EL (cell line): ENCODE measurements at regions not wholly inside any gene's neighbourhood (a gene's known extent, or its start where the extent isn't known, plus 50 kb on each side); places are given as distances from the start of the nearest gene placed in this dataset.
A peak's percentile ranks its signal among the peaks of the same experiment; 100 is the strongest.

Experiments
- DNase-seq: peaks from one replicate; pipeline ENCODE4 v3.0.0-alpha.2; 2016

DNA sequence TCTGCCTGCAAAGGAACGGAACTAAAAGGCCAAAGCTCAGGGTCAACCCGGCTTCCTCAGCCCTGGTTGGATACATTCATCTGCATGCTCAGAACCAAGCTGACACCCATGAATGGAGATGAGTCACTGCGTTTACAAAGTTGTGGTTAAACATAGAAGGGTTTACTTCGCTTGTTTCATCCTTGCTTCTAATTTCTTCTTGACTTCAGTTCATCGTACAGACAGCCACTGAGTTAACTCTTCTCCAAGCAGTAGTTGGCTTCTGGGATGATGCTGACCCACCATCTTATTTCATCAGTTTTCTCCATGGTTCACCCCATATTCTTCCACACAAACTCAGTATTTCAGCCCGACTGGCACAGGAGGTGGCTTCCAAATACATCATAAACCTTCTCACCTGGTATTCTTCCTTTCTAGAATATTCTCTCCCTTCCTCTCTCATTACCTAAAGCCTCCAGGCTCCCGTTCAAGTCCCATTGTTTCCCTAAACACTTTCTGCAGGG is 166.3 kb upstream of the RNF32 start:
- peak; percentile 1 for DNase-seq

DNA sequence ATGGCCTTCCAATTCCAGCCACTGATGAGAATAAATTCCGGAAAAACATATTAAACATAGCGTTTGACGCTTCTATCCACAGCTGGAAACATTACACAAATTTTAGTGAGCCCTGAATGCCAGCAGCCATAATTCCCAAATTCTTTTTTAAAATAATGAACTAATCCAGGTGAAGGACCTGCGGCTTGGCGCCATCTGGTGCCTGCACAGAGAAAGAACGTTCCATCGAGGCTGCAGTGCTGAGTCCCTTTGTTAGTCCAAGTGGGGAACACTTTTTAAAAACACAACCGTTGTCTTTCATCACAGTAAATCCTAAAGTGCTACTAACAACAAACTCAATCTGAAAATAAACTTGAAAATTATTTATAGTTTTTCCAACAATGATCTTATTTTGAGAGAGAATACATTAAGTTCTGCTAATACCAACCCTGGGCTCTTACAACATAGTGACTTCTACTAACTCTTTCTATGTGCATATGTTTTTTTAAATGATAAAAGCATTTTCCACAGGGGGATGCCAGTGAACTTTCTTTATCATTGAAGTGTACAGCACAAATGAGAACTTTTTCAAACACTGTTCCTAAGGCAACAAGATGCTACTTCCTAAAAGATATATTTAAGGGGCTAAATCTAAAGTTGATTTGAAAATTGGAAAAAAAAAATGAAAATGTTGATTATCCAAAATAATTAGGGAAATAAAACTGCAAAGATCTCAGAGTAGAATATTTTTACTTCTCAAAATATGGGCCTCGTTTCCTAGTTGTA is 166.9 kb upstream of the RNF32 start:
- DNase-seq = no peak

DNA sequence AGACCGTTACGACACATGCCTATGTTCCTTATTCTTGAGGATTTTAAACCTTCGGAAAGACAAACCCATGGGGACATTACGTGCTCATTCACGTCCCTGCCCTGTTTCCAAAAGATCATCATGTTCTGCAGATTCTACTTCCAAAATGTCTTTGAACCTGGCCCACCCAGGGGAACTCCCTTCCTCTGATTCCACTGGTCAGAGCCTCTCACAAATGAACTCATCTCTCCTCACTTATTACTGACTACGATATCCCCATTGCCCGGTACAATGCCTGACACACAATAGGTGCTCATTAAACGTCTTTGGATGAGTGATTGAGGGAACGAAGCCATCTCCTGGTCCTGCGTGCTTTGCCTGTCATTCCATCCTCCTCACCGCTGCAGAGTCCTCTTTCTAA is 168.3 kb upstream of the RNF32 start:
- no peak for DNase-seq

DNA sequence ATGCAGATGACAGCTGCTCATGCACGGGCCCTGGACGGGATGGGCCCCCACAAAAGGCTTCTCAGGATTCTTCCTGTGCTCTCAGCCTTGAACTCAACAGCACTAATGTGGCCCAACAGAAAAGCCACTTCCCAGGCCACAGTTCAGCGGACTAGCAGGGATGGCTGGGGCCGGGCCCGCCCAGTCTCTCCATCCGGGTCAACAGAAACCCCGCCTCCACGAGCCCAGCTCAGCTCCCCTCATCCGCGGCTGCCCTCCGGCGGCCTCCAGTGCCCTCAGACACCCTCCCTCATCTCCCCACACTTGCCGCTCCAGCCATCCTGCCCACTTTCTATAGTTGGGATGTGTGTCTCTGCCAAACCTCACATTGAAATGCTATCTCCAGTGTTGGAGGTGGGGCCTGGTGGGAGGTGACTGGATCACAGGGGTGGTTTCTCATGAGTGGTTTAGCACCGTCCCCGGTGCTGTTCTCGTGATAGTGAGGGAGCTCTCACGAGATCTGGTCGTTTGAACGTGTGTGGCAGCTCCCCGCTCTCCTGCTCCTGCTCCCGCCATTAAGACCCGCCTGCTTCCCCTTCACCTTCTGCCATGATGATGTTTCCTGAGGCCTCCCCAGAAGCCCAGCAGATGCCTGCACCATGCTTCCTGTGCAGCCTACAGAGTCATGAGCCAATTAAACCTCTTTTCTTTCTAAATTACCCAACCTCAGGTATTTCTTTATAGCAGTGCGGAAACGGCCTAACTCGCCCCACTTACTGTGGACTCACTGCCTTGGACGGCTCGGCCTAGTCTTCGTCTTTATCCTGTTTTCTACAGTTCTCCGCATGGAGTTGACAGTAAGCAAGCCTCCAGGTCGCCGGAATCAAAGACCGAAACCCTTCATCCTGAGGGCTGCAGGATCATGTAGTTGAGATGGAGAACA is 169.9 kb upstream of the RNF32 start:
- no peak for DNase-seq

DNA sequence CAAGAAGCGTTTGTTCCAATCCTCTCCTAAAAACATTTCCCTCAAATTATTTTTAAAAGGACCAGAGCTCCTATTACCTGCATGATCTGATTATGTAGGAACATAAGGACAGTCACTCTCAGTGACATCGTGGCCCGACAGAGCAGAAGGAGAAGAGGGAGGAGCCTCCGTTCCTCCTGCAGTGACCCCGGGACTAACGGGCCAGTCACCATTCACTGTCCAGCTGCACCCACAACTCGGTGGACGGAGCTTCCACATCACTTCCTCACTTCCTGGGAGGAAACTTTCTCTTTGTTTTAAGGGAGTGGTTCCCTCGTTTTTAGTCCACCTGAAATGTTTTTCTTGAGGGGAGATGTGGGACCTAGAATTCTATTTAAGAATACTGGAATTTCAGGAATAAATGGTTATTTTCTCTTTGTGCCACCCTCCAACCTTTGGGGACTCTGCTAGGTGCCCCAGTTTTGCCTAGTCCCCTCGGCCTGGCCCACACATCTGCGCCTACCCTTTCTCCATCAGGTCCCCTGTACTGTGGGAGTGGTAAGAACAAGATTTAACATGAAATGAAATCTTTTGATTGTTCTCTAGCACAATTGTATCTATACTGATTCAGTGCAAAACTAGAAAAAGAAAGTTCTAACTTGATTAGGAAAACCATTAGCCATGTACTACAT is 173.5 kb upstream of the RNF32 start:
- DNase-seq = no peak

DNA sequence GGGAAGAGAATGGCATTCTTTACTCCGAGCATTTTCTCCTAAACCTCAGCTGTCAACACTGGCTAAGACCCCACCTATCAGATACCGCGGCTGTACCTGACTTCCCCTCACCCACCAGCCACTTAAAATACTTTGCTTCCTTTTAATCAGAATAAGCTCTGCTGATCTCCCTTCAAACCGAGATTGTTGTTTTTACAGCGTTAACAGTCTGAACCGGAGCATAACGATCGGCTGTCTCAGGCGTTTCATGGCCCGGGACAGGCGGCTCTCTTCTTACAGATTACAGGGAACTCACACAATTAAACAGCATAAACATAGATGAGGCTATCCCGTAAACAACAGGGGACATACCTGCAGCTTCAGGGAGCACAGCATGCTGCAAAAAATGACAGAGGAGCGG is 174.3 kb upstream of the RNF32 start:
- no peak for DNase-seq

DNA sequence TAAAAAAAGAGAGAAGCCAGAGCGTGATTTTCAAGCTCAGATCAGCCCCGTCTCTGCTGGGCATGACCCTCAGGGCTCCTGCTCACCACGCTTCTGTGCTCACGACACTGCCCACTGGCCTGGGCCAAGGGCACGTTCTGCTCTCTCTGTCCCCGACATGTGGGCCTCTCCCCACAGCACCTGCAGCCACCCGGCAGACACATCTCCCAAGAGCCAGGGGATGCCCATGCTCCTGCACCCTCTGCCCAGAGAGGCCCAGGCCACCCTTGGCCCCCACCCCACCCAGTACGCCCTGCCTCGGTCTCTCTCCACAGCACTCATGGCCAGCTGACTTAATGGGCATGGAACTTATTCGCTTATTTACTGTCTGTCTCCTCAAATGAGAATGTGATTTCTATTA is 175.4 kb upstream of the RNF32 start:
- no peak for DNase-seq

DNA sequence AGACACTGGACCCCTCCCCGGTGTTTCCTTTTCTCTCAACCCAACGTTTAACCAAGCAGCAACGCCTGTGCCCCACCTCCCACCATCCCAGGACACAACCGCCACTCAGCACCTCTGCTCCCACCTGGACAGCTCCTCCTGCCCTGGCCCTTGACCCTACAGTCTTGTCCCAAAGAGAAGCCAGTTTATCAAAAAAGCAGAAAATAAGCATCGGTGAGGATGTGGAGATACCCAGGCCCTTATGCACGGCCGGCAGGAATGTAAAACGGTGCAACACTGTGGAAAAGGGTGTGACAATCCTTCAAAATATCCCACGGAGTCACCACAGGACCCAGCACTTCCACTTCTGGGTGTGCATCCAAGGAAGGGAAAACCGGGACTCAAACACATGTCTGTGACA is 176.2 kb upstream of the RNF32 start:
- no peak for DNase-seq

DNA sequence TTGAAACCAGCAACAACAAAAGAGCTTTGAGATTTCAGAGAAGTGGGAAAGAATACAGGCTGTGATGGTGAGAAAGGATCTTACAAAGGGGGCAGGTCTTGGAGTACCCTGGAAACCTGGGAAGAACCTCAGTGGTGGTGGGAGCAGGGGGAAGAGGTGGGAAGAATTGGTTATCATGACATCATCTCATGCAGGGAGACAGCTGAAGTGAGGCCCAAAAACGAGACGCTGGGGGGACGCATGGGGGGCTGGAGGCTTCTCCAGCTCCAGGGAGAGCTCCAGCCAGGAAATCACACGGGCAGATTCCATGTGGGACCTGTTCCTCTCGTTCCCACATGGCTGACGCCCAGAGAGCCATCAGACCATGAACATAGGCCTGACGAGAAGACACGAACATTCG is 177.3 kb upstream of the RNF32 start:
- DNase-seq = no peak

DNA sequence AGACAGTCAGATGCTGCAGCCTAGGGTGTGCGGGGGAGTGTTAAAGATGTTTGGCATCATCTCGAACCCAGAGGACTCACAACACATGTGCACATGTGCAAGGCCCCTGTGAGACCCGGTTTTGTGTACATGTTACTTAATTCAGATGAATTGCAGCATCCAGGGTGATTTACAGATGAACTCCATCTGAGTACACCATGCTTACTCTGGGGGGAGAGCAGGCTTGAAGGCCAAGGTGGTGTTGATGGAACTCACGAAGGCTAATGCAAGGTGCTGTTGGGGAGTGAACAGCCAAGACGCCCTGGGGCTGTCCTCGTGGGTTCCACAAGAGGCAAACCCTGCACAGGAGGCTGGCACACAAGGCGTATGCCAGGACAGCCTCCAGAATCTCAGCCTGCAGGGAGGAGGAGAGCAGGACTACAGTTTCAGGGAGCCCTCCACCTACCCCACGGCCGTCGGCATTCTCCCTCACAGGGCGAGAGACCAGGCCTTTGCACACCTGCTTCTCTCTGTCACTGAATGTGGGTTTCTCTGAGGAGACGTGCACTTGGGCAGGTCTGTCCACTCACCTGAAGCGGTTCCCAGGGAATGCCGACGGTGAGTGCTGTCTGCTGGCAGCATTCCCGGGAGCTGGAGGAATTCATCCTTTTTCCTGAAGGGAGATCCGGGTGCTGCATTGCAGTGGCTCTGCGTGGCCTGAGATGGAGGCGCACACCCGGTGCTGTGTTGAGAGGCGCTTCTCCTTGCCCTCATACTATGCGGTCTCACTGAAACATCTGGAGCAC is 178.5 kb upstream of the RNF32 start:
- no peak for DNase-seq

DNA sequence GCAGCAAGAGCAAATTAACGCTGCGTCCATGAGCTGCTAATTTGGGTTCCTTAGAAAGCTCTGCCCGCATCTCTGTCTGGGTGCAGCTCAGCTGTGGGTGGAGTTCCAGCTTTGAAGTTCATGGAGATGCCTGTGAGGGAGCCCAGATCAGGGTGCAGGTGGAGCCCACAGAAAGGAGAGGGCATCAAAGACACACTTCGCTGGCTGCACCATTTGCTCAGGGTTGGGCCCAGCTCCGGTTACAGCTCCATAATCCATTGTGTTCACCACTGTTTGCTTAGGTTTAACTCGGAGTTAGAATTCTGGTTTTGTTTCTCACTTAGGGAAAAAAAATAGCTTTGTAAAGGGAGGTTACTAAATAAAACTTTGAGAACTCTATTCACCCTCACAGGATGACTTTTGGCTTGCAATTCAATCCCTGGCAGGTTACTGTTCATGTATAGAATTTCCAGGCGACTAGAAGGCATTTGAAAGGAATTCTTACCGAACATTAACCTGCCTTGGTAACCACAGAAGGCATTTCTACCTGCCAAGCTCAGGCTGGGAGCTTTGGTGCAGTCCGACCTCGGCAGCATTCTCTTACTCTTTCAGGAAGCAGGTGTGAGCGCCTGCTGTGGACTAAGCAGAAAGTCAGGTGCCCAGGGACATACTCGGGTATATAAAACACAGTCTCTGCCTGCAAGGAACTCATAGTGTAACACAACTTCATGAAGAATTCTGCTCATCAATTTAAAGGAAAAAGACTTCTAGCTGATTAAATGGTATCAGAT is 179.5 kb upstream of the RNF32 start:
- DNase-seq = no peak

DNA sequence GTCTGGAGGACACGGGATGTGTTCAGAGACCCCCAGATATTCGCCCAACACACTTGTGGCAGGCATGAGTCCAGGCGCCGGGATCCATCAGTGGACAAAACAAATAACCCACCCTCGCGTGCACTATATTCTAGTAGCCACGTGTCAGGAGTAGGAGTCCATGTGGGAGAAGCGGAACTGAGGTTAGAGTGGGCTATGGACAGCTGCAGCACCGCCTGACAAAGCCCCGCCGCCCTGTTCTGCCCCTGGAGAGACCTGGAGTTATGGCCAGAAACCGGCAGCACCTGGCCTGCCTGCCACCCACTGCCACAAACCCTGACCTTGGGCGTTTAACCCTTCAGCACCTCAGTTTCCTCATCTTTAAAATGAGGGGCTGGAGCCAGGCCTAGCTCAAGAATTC is 181.0 kb upstream of the RNF32 start:
- DNase-seq = no peak

DNA sequence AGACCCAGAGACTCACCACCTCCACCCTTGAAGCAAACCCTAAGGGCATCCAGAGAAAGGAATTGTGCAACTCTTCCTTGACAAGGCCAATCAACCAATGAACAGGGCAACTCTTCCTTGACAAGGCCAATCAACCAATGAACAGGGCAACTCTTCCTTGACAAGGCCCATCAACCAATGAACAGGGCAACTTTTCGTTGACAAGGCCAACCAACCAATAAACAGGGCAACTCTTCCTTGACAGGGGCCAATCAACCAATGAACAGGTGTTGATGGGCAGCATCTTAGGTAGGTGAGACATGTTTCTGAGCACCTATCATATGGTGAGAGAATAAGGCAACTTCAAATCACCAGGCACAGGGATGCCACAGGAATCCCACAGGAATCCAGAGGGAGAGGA is 181.5 kb upstream of the RNF32 start:
- DNase-seq = no peak

DNA sequence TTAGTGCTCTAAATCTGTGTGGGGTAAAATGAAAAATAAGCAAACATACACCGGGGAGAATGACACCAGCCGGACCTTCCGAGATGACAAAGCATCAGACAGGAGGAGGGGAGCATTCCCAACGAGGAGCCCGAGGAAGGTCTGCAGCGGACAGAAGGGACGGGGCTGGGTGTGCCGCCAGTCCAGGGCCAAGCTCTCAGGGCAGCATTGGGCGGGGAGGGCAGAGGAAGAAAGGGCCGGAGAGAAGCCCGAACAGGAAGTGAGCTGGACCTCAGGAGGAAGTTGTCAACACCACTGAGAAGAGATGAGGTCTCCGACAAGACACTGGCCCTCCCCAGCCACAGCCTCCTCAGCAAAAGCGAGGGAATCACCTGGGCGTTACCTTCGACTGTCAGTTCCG is 182.6 kb upstream of the RNF32 start:
- no peak for DNase-seq

DNA sequence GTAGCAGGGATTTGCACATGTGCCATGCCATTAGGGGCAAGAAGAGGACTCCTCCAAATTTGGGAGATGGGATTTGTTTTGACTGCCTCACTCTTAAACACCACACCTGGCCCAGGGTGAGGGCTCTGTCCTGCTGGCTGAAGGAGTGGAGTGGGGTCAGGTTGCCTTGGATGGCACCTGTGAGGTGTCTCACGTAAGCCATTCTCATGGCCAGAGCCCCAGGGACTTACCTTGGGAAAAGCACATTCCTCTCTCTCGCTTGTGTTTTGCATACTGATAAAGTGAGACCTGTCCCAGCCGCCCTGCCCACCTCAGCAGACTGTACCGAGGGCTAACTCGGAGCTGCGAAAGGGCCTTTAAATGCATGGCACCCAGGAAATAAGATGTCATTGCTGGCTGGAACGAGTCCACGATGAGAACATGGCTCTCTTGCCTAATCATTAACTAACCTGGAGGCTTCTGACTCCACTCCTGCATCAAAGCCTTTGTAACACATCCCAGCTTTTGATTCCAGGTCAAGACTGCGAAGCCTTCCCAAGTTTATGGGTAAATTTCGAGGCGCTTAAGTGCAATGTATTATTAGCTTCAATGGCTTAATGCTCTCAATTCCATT is 184.0 kb upstream of the RNF32 start:
- no peak for DNase-seq

DNA sequence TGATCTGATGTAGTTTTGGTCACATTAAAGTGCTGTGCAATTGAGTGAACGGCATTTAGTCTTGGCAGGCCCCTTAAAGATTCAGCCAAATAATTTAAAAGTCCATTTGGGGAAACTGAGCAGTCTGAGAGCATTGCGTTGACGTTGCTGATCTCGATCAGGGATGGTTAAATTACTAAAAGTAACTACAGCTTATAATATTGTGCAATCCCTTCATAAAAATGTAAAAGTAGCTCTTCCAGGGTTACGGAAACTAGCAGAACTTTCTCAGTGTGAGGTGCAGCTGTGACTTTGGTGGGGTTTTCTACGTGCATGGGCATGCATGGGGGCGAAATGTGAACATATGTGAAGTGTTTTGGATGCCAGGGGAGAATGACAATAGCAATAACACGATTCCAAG is 184.5 kb upstream of the RNF32 start:
- DNase-seq = no peak

DNA sequence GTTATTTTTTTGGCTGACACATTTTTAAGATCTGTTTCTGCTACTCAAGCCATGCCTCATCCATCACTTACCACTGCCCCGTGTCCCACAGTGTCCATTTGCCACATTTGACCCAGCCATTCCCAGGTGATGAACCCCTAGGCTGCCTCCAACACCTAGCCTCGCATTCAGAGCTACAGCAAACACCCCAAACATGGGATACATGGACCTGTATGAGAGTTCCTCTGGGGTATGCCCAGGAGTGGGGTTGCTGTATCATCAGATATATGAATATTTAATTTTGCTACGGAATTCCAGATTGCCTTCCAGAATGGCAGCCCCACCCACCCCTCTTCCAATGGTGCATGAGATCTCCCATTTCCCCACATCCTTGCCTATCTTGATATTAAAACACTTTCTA is 190.1 kb upstream of the RNF32 start:
- no peak for DNase-seq

DNA sequence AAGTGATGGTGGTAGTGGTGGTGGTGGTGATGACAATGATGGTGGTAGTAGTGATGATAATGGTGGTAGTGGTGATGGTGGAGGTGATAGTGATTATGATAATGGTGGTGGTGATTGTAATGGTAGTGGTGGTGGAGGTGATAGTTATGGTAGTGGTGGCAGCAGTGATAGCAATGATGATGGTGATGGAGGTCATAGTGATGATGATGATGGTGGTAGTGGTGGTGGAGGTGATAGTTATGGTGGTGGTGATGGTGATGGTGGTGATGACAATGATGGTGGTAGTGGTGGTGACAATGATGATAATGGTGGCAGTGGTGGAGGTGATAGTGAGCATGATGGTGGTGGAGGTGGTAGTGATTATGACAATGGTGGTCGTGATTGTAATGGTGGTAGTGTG is 191.7 kb upstream of the RNF32 start:
- no peak for DNase-seq

DNA sequence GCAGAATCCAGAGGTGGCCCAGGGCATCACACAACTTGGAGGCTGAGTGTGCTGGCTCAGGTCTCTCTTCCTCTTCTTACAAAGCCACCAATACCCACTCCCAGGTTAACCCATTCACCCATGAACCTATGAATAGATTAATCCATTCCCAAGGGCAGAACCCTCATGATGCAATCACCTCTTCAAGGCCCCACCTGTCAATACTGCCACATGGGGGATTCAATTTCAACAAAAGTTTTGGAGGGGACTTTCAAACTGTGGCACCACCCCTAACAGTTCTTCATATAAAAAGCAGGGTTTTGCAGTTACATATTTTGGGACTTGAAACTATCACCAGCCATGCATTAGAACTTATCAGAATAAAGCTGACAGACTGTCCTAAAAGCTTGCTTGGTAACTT is 193.6 kb upstream of the RNF32 start:
- no peak for DNase-seq

DNA sequence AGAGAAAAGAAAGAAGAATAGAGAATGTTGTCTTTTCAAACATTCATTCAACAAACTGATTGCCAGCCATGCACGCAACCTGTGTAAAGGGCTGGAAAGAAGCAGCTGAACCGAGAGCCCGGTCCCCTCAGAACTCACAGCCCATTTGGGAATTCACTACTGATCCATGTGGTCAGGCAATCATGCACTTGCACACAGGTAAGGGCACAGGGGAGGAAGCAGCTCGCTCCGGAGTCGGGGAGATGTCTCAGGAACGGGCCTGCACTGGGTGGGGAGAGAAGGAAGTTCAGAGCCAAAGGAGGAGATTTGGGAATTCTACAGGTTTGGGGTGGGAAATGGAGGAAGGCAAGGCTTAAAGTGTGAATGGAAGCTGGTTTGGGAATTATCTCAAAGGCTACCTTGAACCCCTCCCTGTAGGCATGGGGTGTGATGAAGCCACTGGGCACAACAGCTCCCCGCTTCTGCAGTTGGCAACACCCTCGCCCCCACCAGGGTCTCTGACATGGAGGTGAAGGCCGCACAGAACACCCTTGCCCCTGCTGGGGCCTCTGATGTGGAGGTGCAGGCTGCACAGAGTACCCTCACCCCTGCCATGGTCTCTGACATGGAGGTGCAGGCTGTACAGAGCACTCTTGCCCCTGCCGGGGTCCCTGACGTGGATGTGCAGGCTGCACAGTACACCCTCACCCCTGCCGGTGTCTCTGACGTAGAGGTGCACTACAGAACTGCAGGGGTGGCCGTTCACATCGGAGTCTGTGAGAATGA is 194.4 kb upstream of the RNF32 start:
- DNase-seq = no peak

DNA sequence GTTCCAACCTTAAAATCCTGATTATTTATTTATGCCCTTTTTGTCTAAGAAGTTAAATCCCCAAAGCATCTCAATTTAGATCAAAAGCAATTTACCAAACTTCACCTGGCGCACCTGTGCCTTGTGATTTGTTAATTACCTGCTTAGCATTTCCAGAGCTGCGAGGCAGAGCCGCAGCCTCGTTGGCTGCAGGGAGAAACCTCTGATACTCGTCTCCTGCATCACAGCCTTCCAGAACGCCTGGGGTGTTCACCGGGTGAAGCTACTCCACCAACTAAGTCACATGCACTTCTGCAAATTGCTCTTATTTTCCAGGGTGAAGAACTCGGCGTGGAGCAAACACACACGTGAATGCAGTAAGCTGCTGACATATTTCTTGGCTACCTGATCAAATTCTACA is 198.1 kb upstream of the RNF32 start:
- no peak for DNase-seq
